ENCODE measurements at regions not wholly inside any gene's neighbourhood (a gene's known extent, or its start where the extent isn't known, plus 50 kb on each side); places are given as distances from the start of the nearest gene placed in this dataset.

DNA sequence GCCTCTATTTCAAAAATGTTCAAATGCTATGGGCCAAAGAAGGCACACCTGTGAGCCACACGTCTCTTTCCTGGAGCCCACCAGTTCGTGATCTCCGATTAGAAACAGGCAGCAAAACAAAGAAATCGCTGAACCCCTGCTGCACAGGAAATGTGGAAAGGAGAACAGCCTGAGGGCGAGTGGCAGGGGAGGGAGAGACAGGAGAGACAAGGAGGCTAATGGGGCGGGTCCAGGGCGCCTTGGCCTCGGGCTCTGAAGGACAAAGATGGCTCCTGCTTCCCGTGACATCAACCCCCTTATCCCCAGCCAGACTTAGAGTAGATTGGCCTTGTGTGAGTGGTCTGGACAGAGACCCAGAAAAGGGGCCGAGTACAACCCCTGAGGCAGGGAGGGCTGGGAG, 62.4 kb upstream of the DOCK1 start:
- no peak for TF ChIP-seq CTCF (IDR thresholded peaks at IDR 0.05)
- TF ChIP-seq POLR2A (IDR thresholded peaks at IDR 0.05) = no peak

Measured in body of pancreas (tissue), 4 donors.